ENCODE measurements at regions not wholly inside any gene's neighbourhood (a gene's known extent, or its start where the extent isn't known, plus 50 kb on each side); places are given as distances from the start of the nearest gene placed in this dataset.
"Not testable (repeated sequence)": the region's sequence is repeated elsewhere in the genome, so short reads cannot be mapped to it uniquely, and the experiment has no call there.

DNA sequence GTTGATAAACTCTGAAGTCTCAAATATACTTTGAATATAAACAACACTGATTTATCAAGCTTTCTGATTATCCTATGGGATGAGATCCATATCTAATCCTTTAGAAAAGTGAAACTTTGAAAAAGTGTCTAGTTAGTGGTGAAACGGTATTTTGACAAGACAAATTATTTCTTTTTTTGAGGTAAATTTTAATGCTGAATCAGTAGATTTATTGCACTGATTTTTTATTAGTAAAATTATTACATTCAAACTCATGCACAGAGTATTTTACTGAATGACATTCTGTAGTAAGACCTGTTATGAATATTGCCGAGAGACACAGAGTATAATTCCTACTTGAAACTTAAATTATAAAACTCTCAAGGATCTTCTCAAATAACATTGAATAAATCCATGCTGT is 679.1 kb upstream of the SPRY2 start:
- DNase-seq (ENCODE audit: low read depth): no peak
- H3K4me3 ChIP-seq (ENCODE audit: low read length): no peak overlapping the region
- TF ChIP-seq, protein P1, sequence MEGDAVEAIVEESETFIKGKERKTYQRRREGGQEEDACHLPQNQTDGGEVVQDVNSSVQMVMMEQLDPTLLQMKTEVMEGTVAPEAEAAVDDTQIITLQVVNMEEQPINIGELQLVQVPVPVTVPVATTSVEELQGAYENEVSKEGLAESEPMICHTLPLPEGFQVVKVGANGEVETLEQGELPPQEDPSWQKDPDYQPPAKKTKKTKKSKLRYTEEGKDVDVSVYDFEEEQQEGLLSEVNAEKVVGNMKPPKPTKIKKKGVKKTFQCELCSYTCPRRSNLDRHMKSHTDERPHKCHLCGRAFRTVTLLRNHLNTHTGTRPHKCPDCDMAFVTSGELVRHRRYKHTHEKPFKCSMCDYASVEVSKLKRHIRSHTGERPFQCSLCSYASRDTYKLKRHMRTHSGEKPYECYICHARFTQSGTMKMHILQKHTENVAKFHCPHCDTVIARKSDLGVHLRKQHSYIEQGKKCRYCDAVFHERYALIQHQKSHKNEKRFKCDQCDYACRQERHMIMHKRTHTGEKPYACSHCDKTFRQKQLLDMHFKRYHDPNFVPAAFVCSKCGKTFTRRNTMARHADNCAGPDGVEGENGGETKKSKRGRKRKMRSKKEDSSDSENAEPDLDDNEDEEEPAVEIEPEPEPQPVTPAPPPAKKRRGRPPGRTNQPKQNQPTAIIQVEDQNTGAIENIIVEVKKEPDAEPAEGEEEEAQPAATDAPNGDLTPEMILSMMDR (conservative IDR thresholded peaks at IDR 0.05; ENCODE audit: low read length): no peak

DNA sequence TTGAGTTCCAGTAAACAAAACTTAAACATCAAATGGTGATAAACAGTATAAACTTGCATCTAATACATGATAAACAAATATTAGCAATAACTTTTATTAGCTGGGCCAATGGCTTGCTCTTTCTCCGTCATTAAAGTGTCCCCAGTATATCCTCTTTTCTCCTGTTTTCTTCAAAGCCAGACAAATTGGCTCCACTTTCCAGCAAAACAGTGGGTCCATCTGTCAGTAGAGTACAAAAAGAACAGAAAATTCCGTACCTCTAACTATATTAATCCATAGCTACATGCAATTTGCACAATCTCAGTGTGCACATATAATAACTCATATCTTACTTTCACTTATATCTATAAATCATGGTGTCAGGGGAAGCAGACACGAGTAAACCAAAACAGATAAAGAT is 678.0 kb upstream of the SPRY2 start:
- TF ChIP-seq, protein P1 (conservative IDR thresholded peaks at IDR 0.05; ENCODE audit: low read length): no peak
- no peak overlapping the region for H3K4me3 ChIP-seq (ENCODE audit: low read length)
- no peak for DNase-seq (ENCODE audit: low read depth)

DNA sequence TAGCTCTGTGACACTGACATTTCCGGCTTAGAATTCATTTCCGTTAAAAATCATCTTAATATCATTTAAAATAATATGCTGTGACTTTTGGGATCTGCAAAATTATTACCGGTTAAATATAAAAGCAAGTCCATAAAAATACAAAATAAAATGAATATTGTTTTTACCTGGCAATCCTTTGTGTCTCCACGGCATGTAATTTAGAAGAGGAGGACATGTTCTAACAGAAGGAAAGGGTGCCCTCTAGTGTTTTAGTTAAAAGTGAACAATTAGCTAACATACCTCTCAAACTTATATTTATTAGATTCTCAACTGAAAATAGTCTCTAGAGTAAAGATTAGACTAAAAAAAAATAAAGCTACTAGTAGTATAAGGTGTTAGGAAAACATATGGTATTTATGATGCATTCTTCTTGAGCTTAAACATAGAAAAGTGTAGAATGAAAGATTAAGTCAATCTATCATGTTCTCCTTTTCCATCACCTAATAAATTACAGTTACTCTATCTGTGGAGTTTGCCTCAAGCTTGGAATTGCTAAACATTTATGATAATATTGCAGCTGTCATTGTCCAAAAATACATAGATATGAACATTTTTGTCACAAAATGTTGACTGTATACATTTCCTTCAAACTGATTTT is 676.7 kb upstream of the SPRY2 start:
- H3K4me3 ChIP-seq (ENCODE audit: low read length): no peak overlapping the region
- DNase-seq (ENCODE audit: low read depth): peak; percentile 34
- TF ChIP-seq, protein P1 (conservative IDR thresholded peaks at IDR 0.05; ENCODE audit: low read length): peak; percentile 58

DNA sequence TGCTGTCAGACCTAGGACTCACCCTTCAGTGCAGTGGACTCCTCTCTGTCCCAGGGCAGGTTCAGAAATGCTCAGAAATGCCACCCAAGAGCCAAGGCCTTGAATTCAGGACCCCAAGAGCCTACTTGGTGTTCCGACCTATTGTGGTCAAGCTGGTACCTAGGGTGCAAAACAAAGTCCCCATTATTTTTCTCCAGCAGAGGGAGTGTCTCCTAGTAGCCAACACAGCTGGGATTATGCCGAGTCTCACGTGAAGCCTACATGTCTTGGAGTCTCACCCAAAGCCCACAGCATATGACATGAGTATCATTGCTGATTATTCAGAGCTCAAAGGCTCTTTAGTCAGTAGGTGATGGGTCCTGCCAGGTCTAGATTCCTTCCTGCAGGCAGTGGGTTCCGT is 671.1 kb upstream of the SPRY2 start:
- DNase-seq (ENCODE audit: low read depth): no peak
- no peak overlapping the region for H3K4me3 ChIP-seq (ENCODE audit: low read length)
- TF ChIP-seq, protein P1 (conservative IDR thresholded peaks at IDR 0.05; ENCODE audit: low read length): no peak

DNA sequence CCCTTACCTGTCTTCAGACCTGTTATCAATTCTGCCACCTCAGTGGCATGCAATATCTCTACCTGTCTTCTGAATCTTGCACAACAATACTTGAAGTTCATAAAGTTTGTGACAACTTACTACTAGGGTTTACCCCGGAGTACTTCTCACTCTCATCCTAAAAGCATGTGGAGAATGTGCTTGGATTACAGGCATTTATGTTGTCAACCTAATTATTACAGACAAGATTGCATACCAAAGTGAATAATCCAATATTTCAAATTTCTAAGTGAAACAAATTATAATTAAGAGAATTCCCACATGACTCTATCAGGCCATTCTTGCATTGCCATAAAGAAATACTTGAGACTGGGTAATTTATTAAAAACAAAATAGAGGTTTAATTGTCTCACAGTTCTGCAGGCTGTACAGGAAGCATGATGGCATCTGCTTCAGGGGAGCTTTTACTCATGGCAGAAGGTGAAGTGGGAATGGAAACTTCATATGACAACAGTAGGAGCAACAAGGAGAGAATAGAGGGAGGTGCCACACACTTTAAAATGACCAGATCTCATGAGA is 661.0 kb upstream of the SPRY2 start:
- TF ChIP-seq, protein P1 (conservative IDR thresholded peaks at IDR 0.05; ENCODE audit: low read length): no peak
- DNase-seq (ENCODE audit: low read depth): no peak
- no peak overlapping the region for H3K4me3 ChIP-seq (ENCODE audit: low read length)

DNA sequence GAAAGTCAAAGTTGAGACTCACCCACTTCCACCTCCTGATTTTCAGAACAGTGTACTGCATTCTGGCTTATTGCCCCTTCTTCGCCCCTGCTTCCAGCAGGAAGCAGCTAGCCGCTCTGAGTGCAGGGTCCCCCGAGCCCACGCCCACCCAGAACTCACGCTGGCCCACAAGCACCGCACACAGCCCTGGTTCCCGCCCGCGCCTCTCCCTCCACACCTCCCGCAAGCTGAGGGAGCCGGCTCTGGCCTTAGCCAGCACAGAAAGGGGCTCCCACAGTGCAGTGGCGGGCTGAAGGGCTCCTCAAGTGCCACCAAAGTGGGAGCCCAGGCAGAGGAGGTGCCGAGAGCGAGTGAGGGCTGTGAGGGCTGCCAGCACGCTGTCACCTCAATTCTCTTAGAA is 657.7 kb upstream of the SPRY2 start:
- not testable (repeated sequence) for DNase-seq (ENCODE audit: low read depth); H3K4me3 ChIP-seq (ENCODE audit: low read length)

DNA sequence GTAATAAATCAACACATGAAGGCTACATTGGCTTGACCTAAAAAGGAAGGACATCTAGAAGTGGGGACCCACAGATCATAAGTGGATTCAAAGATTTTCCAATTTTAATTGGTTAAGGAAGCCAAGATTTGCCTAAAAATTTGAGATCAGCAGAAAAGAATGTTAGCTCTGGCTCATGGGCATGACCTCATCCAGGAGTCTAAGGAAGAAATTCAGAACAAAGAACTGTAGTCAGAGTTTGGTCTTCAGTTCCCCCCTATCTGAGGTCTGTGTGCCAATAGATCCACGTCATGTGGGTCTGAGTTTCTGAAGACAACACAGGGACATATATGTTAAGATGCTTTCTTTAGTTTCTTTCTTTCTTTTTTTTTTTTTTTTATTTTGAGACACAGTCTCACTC is 648.8 kb upstream of the SPRY2 start:
- H3K4me3 ChIP-seq (ENCODE audit: low read length): no peak overlapping the region
- TF ChIP-seq, protein P1 (conservative IDR thresholded peaks at IDR 0.05; ENCODE audit: low read length): no peak
- DNase-seq (ENCODE audit: low read depth): no peak

All from AG10803 (cell line).